Liver (tissue), 8 donors: ENCODE measurements at regions not wholly inside any gene's neighbourhood (a gene's known extent, or its start where the extent isn't known, plus 50 kb on each side); places are given as distances from the start of the nearest gene placed in this dataset.

Source experiments
- DNase-seq: peaks from one replicate; pipeline ENCODE4 v3.0.0-alpha.2; 2017; ENCODE audit warnings: low spot score
- H3K27ac ChIP-seq, 2 donors: one replicate each; pipeline ENCODE4 v1.7.0; 2013; ENCODE audit warnings: inconsistent platforms in 2 of 2, low read length in 2 of 2, control low read depth in 1 of 2, low read depth in 1 of 2, mild to moderate bottlenecking in 1 of 2
- H3K27me3 ChIP-seq, 4 donors: one replicate each; pipeline versions ENCODE4 v1.6.1 to v1.7.0; 2013; ENCODE audit warnings: low read length in 3 of 4, inconsistent platforms in 1 of 4, mild to moderate bottlenecking in 1 of 4, moderate library complexity in 1 of 4; ENCODE audit not compliant: control insufficient read depth in 4 of 4, insufficient read depth in 4 of 4
- H3K36me3 ChIP-seq, 4 donors: one replicate each; pipeline versions ENCODE4 v1.6.1 to v1.7.0; 2013; ENCODE audit warnings: low read length in 3 of 4, mild to moderate bottlenecking in 3 of 4, low read depth in 1 of 4, moderate library complexity in 1 of 4; ENCODE audit not compliant: control insufficient read depth in 4 of 4, insufficient read depth in 3 of 4
- H3K4me1 ChIP-seq, 4 donors: one replicate each; pipeline versions ENCODE4 v1.6.1 to v1.7.0; 2013; ENCODE audit warnings: low read length in 3 of 4, mild to moderate bottlenecking in 3 of 4, moderate library complexity in 1 of 4; ENCODE audit not compliant: control insufficient read depth in 4 of 4, insufficient read depth in 4 of 4
- H3K4me3 ChIP-seq, 3 donors: one replicate each; pipeline versions ENCODE4 v1.6.1 to v1.7.0; 2013; ENCODE audit warnings: low read length in 3 of 3, control low read depth in 1 of 3, low read depth in 1 of 3, mild to moderate bottlenecking in 1 of 3
- H3K9ac ChIP-seq, 2 donors: one replicate each; pipeline ENCODE4 v1.7.0; 2013; ENCODE audit warnings: low read length in 2 of 2, mild to moderate bottlenecking in 2 of 2, moderate library complexity in 2 of 2, control low read depth in 1 of 2, low read depth in 1 of 2
- H3K9me3 ChIP-seq, 4 donors: one replicate each; pipeline versions ENCODE4 v1.6.1 to v1.7.0; 2013; ENCODE audit warnings: low read length in 3 of 4; ENCODE audit not compliant: control insufficient read depth in 4 of 4
- ATF3 ChIP-seq: IDR thresholded peaks from 2 replicates; pipeline ENCODE4 v1.6.1; 2016; ENCODE audit warnings: antibody characterized with exemption
- CTCF ChIP-seq: fragments of 150-350 bp; IDR thresholded peaks from 2 replicates; pipeline ENCODE4 v1.5.1; 2017; ENCODE audit warnings: improper control_type of control experiment, low read depth, low read length; ENCODE audit not compliant: missing input control
- EGR1 ChIP-seq, 2 donors: IDR thresholded peaks; 2 replicates each; pipeline ENCODE4 v1.6.1; 2016 to 2018; ENCODE audit warnings: antibody characterized with exemption in 2 of 2, low read depth in 2 of 2
- FOXA1 ChIP-seq: IDR thresholded peaks from 2 replicates; pipeline ENCODE4 v1.6.1; 2016; ENCODE audit warnings: antibody characterized with exemption
- FOXA2 ChIP-seq: IDR thresholded peaks from 2 replicates; pipeline ENCODE4 v1.6.1; 2016; ENCODE audit warnings: antibody characterized with exemption
- GABPA ChIP-seq, 2 donors: IDR thresholded peaks in 1 of 2; conservative IDR thresholded peaks in 1 of 2; 2 replicates each; pipeline ENCODE4 v1.6.1; 2016; ENCODE audit warnings: antibody characterized with exemption in 2 of 2, mild to moderate bottlenecking in 1 of 2, moderate library complexity in 1 of 2
- HNF4A ChIP-seq, 2 donors: conservative IDR thresholded peaks; 2 replicates each; pipeline ENCODE4 v1.6.1; 2016; ENCODE audit warnings: antibody characterized with exemption in 2 of 2, mild to moderate bottlenecking in 2 of 2
- HNF4G ChIP-seq: IDR thresholded peaks from 2 replicates; pipeline ENCODE4 v1.6.1; 2016; ENCODE audit warnings: antibody characterized with exemption
- JUND ChIP-seq, 2 donors: IDR thresholded peaks; 2 replicates each; pipeline ENCODE4 v1.6.1; 2016; ENCODE audit warnings: antibody characterized with exemption in 2 of 2
- NR2F2 ChIP-seq: IDR thresholded peaks from 2 replicates; pipeline ENCODE4 v1.6.1; 2016; ENCODE audit warnings: antibody characterized with exemption
- RAD21 ChIP-seq, 2 donors: IDR thresholded peaks; 2 replicates each; pipeline ENCODE4 v1.6.1; 2016; ENCODE audit warnings: antibody characterized with exemption in 2 of 2, mild to moderate bottlenecking in 2 of 2
- REST ChIP-seq: IDR thresholded peaks from 2 replicates; pipeline ENCODE4 v1.6.1; 2016; ENCODE audit warnings: antibody characterized with exemption, mild to moderate bottlenecking
- RXRA ChIP-seq, 2 donors: IDR thresholded peaks; 2 replicates each; pipeline ENCODE4 v1.6.1; 2017 to 2018; ENCODE audit warnings: antibody characterized with exemption in 2 of 2, mild to moderate bottlenecking in 1 of 2
- SP1 ChIP-seq: IDR thresholded peaks from 2 replicates; pipeline ENCODE4 v1.6.1; 2018; ENCODE audit warnings: antibody characterized with exemption, mild to moderate bottlenecking
- TAF1 ChIP-seq: conservative IDR thresholded peaks from 2 replicates; pipeline ENCODE4 v1.6.1; 2016; ENCODE audit warnings: antibody characterized with exemption, mild to moderate bottlenecking
- YY1 ChIP-seq: IDR thresholded peaks from 2 replicates; pipeline ENCODE4 v1.6.1; 2016; ENCODE audit warnings: antibody characterized with exemption, mild to moderate bottlenecking
- WGBS: extraction: QIAGEN DNeasy Blood & Tissue Kit; methylation state at CpG from one replicate; pipeline ENCODE4 v1.1.7; 2013; 5-methylcytosine and 5-hydroxymethylcytosine counted together
- TF ChIP-seq, protein P1 (sequence below): IDR thresholded peaks from 2 replicates; pipeline ENCODE4 v1.6.1; 2016; ENCODE audit warnings: antibody characterized with exemption
- TF ChIP-seq, protein P2 (sequence below): IDR thresholded peaks from 2 replicates; pipeline ENCODE4 v1.6.1; 2016; ENCODE audit warnings: antibody characterized with exemption
- donor health status: healthy.
- donor health status: healthy.
- donor health status: healthy.
- donor health status: healthy.
- donor health status: healthy.

- H3K27ac ChIP-seq, result no peak overlapping the region
- H3K4me3 ChIP-seq, result no peak overlapping the region
- peaks cover 0 to 5% (median 1%) of the 10 kb centered on the region in 4 donors for H3K4me1 ChIP-seq
- no peak for DNase-seq
- no peaks in the 10 kb centered on the region for H3K9me3 ChIP-seq
- no peaks in the 10 kb centered on the region for H3K27me3 ChIP-seq
- 76% methylated on average over 1 of the region's 1 CpG for WGBS
- H3K36me3 ChIP-seq, result no peaks in the 10 kb centered on the region
- TF ChIP-seq, protein P1, sequence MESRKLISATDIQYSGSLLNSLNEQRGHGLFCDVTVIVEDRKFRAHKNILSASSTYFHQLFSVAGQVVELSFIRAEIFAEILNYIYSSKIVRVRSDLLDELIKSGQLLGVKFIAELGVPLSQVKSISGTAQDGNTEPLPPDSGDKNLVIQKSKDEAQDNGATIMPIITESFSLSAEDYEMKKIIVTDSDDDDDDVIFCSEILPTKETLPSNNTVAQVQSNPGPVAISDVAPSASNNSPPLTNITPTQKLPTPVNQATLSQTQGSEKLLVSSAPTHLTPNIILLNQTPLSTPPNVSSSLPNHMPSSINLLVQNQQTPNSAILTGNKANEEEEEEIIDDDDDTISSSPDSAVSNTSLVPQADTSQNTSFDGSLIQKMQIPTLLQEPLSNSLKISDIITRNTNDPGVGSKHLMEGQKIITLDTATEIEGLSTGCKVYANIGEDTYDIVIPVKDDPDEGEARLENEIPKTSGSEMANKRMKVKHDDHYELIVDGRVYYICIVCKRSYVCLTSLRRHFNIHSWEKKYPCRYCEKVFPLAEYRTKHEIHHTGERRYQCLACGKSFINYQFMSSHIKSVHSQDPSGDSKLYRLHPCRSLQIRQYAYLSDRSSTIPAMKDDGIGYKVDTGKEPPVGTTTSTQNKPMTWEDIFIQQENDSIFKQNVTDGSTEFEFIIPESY, result no peak
- TF ChIP-seq, protein P2, sequence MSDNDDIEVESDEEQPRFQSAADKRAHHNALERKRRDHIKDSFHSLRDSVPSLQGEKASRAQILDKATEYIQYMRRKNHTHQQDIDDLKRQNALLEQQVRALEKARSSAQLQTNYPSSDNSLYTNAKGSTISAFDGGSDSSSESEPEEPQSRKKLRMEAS, result no peak
- TF ChIP-seq TAF1 (no peak), REST (no peak), GABPA (IDR thresholded peaks at IDR 0.05 in 1 of 2, conservative IDR thresholded peaks at IDR 0.05 in 1 of 2) (no peak), RXRA (IDR thresholded peaks at IDR 0.05) (no peak), RAD21 (IDR thresholded peaks at IDR 0.05) (no peak), EGR1 (IDR thresholded peaks at IDR 0.05; ENCODE audit: low read depth in 2 of 2) (no peak)
- no peak overlapping the region for H3K9ac ChIP-seq
Measured at GRCh38 chr7:25427721-25428120, 199.4 kb upstream of the NPVF start.

GRCh38 chr7:25429731-25430130 lies 201.4 kb upstream of the NPVF start:
- no peaks in the 10 kb centered on the region for H3K36me3 ChIP-seq
- peaks cover 0 to 5% (median 1%) of the 10 kb centered on the region in 4 donors for H3K4me1 ChIP-seq
- no peaks in the 10 kb centered on the region for H3K27me3 ChIP-seq
- no peak overlapping the region for H3K9ac ChIP-seq
- TF ChIP-seq, protein P2, result peak; percentile 26
- TF ChIP-seq, protein P1, result no peak
- TF ChIP-seq HNF4G, result peak; percentile 88
- TF ChIP-seq YY1, result peak; percentile 59
- no peak for TF ChIP-seq EGR1 (IDR thresholded peaks at IDR 0.05; ENCODE audit: low read depth in 2 of 2)
- TF ChIP-seq ATF3, result peak; percentile 87
- peak; percentile 17 to 35 for TF ChIP-seq RAD21 (IDR thresholded peaks at IDR 0.05)
- TF ChIP-seq FOXA1, result no peak
- peak; percentile 99 for TF ChIP-seq SP1
- peak; percentile 76 for TF ChIP-seq FOXA2
- TF ChIP-seq REST, result peak; percentile 59
- TF ChIP-seq CTCF, result no peak
- TF ChIP-seq HNF4A (conservative IDR thresholded peaks at IDR 0.05), result peak; percentile 91 to 92
- TF ChIP-seq RXRA (IDR thresholded peaks at IDR 0.05), result peak; percentile 88 to 93
- TF ChIP-seq GABPA (IDR thresholded peaks at IDR 0.05 in 1 of 2, conservative IDR thresholded peaks at IDR 0.05 in 1 of 2), result no peak
- peak; percentile 78 to 90 for TF ChIP-seq JUND (IDR thresholded peaks at IDR 0.05)
- peak; percentile 35 for TF ChIP-seq NR2F2
- TF ChIP-seq TAF1, result no peak
- H3K4me3 ChIP-seq, result no peak overlapping the region
- 21% methylated on average over 3 of the region's 3 CpGs for WGBS
- no peaks in the 10 kb centered on the region for H3K9me3 ChIP-seq
- peak overlapping the region; percentile 52 to 55 for H3K27ac ChIP-seq
- DNase-seq, result no peak
